Activated naive CD4-positive, alpha-beta T cell treated with anti-CD3 and anti-CD28 coated beads, Interleukin-2, amount 50 U/mL, for 72 hours (primary cell): ENCODE measurements at regions not wholly inside any gene's neighbourhood (a gene's known extent, or its start where the extent isn't known, plus 50 kb on each side); places are given as distances from the start of the nearest gene placed in this dataset.

Experiments used
- ATAC-seq, 2 donors: fragments of 150-1000 bp; cut with Tn5 transposase; 2 replicates each; pipeline ENCODE4 v1.10.0; 2021; ENCODE audit warnings: mild to moderate bottlenecking in 2 of 2, moderate library complexity in 2 of 2
- DNase-seq, 2 donors: peaks; one replicate each; pipeline ENCODE4 v3.0.0; 2021 to 2022; ENCODE audit warnings: low spot score in 2 of 2
- H3K27ac Mint-ChIP-seq, 2 donors: one replicate each; pipeline ENCODE4 v1.8.0; 2022; ENCODE audit warnings: mild to moderate bottlenecking in 2 of 2, mixed read lengths in 2 of 2
- H3K36me3 Mint-ChIP-seq, 2 donors: one replicate each; pipeline ENCODE4 v1.8.0; 2022; ENCODE audit warnings: mixed read lengths in 2 of 2
- H3K9me3 Mint-ChIP-seq, 2 donors: one replicate each; pipeline ENCODE4 v1.8.0; 2022; ENCODE audit warnings: mixed read lengths in 2 of 2

DNA sequence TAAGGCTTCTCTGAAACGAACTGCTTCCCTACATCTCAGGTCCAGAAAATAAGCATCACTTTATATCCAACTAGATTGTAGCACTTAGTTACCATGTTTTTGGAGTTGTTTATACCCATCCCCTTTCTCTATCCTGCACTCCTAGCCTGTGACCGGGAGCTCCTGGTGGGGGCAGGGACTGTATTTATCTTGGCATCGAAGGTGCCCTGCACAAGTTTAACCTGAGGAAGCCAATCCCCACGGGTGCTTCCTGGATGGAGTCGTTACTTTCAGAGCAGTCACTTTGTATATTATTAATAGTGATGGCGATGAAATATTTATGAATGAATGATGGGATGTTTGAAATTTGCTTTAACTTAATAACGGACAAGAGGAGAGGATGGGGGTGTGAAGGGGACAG is 73.9 kb downstream of the KLHDC7A start:
- Mint-ChIP-seq H3K27ac (peak overlapping the region in 1 of 2 donors; percentile 33), H3K9me3 (no peaks in the 10 kb centered on the region), H3K36me3 (no peaks in the 10 kb centered on the region)
- DNase-seq (no peak), ATAC-seq (no peak)

DNA sequence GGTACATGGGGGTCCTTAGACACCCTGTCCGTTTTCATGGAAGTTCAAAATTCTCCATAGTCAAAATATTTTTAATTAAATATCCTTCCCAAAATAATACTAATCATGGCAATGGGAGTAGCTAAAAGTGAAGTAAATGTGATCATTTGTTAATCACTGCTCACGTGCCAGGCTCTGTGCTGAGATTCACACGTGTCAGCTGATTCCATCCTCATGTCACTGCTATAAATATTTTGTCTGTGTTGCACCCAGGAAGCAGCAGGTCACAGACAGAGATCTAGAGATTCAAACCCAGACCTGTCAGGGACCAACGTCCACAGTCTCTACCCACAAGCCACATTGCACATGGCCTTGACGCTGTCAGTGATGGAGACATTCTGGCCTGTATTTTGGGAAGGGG is 74.3 kb downstream of the KLHDC7A start:
- Mint-ChIP-seq H3K36me3 (no peaks in the 10 kb centered on the region), H3K9me3 (no peaks in the 10 kb centered on the region), H3K27ac (no peak overlapping the region)
- no peak for ATAC-seq
- no peak for DNase-seq

DNA sequence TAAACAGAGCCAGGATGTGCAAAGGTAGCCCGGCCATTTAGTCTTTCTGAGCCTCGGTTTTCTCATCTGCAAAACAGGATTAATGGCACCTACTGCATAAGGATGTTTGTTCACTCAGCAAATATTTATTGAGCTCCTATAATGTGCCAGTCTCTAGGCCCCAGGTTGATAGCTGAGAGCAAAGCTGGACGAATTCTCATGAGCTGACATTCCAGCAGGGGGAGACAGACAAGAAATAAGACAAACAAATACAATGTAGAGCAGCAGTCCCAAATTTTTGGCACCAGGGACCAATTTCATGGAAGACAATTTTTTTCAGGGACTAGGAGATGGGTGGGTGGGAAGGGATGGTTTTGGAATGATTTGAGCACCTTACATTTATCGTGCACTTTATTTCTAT is 74.3 kb upstream of the PAX7 start:
- no peak for DNase-seq
- no peak for ATAC-seq
- Mint-ChIP-seq H3K27ac (no peak overlapping the region), H3K9me3 (no peaks in the 10 kb centered on the region), H3K36me3 (no peaks in the 10 kb centered on the region)

DNA sequence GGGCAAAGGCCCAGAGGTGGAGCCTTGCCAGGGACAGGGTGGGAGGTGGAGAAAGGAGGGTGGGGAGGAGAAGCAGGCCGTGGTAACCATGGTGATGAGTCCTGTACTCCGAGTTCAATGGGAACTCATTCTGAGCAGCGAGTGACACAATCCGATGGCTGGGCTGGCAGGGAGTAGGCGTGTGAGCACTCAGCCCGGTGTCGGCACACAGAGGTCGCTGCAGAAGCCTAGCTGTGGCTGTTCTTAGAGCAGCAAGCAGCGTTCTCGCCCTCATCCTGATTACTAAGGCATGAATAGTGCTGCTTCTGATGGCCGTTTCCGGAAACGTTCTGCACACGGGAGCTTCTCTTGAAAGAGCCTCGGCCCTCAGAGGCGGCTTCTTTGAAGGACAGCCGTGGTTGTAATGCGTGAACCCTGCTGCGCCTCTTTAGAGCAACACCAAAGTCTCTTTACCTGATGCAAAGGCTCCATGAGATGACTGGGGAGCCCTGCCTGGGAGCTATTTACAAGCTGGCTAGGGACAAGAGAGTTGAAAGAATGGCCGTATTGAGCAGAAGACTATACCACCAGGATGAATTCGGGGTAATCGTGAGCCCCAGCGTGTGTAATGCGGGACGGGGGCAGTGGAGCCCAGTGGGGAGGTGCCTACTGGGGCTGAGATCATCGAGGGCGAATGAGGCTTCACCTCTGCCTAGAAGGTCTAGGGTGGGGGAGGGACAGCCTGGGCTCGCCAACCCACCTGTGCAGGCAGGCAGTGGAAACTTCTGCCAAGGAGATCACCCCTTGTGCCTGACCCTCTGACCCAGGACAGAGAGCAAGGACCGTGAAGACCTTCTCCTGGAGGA is 72.8 kb upstream of the PAX7 start:
- H3K36me3 Mint-ChIP-seq: no peaks in the 10 kb centered on the region
- ATAC-seq (peak; percentile 58 to 92), DNase-seq (peak in 1 of 2 donors; percentile 38)
- no peaks in the 10 kb centered on the region for H3K9me3 Mint-ChIP-seq
- H3K27ac Mint-ChIP-seq: no peak overlapping the region

DNA sequence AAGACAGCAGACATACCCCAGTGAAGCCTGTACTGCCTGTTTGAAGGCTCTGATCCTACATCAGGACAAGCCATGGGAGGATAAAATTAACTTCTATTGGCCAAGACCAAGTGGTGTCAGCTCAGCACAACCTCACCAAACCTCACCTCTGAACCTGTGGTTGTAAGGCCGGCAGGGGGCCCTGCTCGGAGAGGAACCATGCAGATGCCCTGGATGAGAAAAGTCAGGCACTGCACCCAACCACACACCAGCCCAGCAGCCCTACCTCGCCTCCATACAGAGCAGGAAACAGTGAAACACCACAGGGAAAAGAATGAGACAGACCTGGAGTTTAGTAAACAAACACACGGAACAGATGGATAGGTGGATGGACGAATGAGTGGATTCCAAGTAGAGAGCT is 70.0 kb upstream of the PAX7 start:
- ATAC-seq: no peak
- no peaks in the 10 kb centered on the region for H3K9me3 Mint-ChIP-seq
- no peak overlapping the region for H3K27ac Mint-ChIP-seq
- no peak for DNase-seq
- H3K36me3 Mint-ChIP-seq: no peaks in the 10 kb centered on the region

DNA sequence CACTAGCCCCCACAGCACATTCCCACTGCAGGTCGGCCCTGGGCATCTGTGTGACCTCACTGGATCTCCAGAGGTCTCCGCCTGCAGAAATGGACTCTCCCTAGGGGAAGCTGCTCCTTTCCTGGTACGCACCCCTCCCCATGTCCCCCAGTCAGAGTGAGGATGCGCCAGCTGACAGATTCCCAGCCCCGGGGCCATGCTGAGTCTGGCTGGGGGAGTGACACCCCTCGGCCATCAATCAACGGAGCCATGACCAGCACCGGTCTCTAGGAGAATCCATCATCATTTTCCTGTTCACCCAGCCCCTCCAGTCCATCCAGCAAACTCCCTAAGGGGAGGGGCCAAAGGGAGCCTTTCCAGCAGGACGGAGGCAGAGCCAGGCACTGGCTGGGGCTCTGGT is 68.7 kb upstream of the PAX7 start:
- Mint-ChIP-seq H3K9me3 (no peaks in the 10 kb centered on the region), H3K27ac (no peak overlapping the region), H3K36me3 (no peaks in the 10 kb centered on the region)
- ATAC-seq: no peak
- no peak for DNase-seq

DNA sequence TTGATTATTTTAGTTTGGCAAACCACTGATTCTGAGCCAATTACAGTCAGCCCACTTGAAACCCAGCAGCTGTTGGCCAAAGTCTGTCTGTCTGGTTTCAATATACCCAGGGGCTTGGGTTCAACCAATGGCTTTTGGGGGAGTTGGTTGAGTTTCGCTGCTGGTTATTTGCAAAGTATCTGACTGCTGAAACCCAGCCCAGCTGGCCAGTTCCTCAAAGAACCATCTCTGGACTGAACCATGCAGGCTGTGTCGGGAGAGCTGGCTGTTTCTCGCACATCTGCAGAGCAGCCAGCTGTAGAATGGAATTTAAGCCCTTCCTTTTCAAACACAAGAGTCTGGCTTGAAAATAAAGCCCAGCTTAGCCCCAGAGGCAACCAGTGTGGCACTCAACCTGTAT is 66.0 kb upstream of the PAX7 start:
- Mint-ChIP-seq H3K36me3 (no peaks in the 10 kb centered on the region), H3K9me3 (peaks cover 0 to 9% of the 10 kb centered on the region in 2 donors), H3K27ac (no peak overlapping the region)
- DNase-seq (no peak), ATAC-seq (no peak)

DNA sequence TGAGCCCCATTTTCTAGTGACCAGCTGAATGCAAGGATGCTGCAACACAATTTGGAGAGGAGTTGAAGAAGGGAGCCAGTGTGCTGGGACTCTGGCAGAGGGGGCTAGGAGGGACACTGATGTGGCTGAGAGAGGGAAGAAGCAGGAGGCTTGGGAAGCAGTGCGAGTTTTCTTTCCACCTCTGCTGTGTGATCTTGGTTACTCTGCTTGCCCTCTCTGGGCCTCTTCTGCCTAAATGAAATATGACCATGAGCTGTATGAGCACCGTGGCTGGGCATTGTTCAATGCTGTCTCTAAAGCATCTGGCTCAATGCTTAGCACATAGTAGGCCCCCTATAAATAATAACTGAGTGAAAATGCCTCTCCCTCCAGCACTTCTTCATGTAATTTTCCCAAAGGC is 65.3 kb upstream of the PAX7 start:
- DNase-seq (no peak), ATAC-seq (no peak)
- Mint-ChIP-seq H3K36me3 (no peaks in the 10 kb centered on the region), H3K9me3 (peaks cover 0 to 9% of the 10 kb centered on the region in 2 donors), H3K27ac (no peak overlapping the region)

DNA sequence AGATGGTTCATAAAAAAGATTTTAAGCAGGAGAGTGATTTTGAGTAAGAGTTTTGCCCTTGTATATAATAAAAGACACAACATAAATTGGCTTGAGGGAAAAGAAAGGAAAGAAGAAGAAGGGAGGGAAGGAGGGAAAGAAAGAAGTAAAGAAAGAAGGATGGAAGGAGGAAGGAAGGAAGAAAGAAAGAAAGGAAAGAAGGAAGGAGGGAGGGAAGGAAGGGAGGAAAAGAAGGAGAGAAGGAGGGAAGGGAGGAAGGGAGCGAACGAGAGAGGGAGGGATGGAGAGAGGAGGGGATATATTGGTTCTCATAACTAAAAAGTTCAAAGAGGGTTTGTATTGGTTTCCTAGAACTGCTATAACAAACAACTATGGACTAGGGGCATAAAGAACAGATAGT is 62.2 kb upstream of the PAX7 start:
- ATAC-seq (no peak), DNase-seq (no peak)
- Mint-ChIP-seq H3K27ac (no peak overlapping the region), H3K36me3 (no peaks in the 10 kb centered on the region), H3K9me3 (peaks cover 0 to 9% of the 10 kb centered on the region in 2 donors)

DNA sequence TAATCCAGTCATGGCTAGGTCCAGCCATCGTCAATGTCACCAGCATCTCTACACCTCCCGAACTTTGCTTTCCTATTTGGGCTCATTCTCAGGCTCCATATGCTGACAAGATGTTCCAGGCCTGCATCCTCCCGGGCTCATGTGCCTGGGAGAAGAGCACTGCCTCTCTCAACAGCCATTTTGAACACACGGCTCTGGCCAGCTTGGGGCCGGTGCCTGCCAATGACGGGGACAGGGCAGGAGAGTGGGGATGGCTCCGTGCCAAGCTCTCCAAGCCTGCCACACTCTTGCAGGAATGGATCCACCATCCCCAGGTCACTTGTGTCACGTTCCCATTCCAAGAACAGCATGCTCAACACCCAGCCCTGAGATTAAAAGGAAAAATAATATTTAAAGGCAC is 61.4 kb upstream of the PAX7 start:
- H3K9me3 Mint-ChIP-seq: peaks cover 0 to 9% of the 10 kb centered on the region in 2 donors
- no peak overlapping the region for H3K27ac Mint-ChIP-seq
- no peaks in the 10 kb centered on the region for H3K36me3 Mint-ChIP-seq
- no peak for ATAC-seq
- DNase-seq: no peak

DNA sequence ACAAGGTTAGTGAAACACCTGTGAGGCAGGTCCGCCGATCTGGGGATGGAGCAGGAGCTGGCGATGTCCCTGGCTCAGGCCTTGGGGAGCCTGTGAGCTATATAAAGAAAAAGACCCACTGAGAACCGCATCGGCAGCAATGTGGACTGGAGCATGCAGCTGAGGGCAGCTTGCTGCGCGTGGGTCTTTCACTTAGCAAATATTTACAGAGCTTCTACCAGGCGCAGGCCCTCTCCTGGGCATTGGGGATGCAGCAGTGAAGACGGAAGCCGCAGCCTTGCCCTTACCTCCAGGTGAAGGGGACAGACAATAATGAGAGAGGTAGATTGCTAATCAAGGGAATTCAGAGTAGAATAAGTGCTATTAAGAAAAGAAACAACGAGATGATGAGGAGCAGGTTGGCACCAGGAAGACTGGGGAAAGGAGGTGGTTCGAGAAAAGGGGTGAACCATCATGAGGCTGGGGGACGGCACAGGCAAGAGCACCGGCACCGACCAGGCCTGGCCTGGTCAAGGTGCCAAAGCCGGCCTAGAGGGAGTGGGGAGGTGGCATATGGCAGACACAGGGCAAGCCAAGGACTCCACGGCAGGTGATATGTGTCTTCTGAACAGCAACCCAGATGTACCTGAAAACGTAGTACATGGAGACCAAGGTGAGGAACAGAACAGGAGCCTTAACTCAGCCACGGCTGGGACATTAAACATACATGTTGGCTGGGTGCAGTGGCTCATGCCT is 60.7 kb upstream of the PAX7 start:
- Mint-ChIP-seq H3K27ac (no peak overlapping the region), H3K9me3 (peaks cover 0 to 9% of the 10 kb centered on the region in 2 donors), H3K36me3 (no peaks in the 10 kb centered on the region)
- DNase-seq (no peak), ATAC-seq (no peak)

DNA sequence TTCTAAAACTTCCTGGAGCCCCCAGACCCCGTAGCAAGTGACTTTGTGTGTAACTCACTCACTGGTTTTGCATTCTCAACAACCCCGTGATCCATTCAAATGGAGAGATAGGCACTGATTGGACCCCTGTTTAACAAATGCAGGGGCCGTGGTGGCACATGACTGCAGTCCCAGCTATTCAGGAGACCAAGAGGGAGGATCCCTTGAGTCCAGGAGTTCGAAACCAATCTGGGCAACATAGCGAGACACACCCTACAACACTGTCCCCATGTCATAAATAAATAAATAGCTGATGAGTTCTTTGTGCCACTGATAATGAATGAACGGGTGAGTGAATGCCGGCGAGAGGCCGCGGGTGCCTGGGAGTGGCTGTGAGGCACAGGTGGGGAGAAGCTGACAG is 59.4 kb upstream of the PAX7 start:
- ATAC-seq (no peak), DNase-seq (no peak)
- peaks cover 0 to 9% of the 10 kb centered on the region in 2 donors for H3K9me3 Mint-ChIP-seq
- no peak overlapping the region for H3K27ac Mint-ChIP-seq
- no peaks in the 10 kb centered on the region for H3K36me3 Mint-ChIP-seq

DNA sequence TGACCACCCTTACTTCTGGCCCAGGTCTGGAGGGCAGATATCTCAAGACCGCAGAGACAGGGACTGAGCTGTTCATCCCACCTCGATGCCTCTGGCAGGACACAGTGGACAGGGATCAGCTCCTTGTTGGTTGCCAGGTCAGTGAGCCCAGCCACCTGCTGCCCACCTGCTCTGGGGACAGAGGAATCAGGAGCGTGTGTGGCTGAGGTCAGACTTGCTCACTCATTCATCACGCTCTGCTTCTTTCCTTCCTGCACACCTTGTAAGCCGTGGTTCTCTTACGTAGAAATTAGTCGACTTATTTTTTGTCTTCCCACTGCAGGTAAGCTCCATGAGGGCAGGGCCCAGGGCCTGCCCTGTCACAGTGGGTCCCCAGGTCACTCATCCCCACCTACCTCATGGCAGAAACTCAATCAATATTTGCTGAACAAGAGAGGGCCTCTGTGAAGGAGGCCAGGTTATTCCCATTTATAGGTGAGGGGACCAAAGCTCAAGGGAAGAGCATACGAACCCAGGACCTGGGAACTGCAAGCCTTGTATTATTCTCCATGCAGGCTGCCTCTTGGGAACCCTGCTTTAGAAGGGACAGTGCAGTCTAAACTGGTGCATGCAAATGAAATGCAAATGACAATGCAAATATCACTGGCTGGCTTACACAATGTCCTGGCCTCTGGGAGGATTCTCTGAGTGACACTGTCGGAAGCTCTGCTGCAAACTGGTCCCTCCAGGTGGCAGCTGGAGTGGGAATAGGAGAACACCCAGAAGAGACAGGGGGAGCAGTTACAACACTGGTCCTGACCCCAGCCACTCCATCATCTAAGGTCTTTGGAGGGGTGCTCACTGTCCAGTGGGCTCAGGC is 58.4 kb upstream of the PAX7 start:
- H3K27ac Mint-ChIP-seq: no peak overlapping the region
- no peaks in the 10 kb centered on the region for H3K36me3 Mint-ChIP-seq
- peaks cover 0 to 9% of the 10 kb centered on the region in 2 donors for H3K9me3 Mint-ChIP-seq
- ATAC-seq: no peak
- DNase-seq: no peak

DNA sequence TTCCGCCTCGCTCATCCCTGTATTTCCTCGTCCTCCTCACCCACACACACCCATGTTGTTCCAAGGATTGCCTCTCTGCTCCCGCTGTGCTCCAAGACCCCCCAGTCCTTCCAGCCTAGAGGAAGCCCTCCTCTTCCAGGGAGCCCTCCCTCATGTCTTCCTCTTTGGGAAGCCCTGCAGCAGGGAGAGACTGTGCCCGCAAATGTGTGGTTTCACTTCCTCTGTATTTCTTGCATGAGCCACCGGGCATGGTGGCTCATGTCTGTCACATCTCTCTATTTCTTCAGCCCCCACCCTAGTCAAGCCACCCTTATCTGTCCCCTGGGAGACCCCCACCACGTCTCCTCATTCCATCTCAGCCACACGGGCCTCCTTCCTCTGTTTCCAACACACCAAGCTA is 57.5 kb upstream of the PAX7 start:
- DNase-seq: no peak
- ATAC-seq: no peak
- H3K9me3 Mint-ChIP-seq: peaks cover 0 to 4% of the 10 kb centered on the region in 2 donors
- peak overlapping the region in 1 of 2 donors; percentile 5 for H3K27ac Mint-ChIP-seq
- H3K36me3 Mint-ChIP-seq: no peaks in the 10 kb centered on the region

DNA sequence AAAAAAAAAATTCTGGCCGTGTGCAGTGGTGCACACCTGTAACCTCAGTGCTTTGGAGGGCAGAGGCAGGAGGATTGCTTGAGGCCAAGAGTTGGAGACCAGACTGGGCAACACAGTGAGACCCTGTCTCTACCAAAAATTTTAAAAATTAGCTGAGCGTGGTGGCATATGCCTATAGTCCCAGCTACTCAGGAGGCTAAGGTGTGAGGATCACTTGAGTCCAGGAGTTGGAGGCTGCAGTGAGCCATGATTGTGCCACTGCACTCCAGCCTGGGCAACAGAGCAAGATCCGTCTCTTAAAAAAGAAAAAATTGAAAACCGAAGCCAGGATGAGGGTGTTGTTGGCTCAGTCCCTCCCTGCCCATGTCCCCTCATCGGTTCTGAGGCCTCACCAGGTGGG is 55.9 kb upstream of the PAX7 start:
- no peak for ATAC-seq
- Mint-ChIP-seq H3K36me3 (no peaks in the 10 kb centered on the region), H3K9me3 (no peaks in the 10 kb centered on the region), H3K27ac (no peak overlapping the region)
- no peak for DNase-seq

DNA sequence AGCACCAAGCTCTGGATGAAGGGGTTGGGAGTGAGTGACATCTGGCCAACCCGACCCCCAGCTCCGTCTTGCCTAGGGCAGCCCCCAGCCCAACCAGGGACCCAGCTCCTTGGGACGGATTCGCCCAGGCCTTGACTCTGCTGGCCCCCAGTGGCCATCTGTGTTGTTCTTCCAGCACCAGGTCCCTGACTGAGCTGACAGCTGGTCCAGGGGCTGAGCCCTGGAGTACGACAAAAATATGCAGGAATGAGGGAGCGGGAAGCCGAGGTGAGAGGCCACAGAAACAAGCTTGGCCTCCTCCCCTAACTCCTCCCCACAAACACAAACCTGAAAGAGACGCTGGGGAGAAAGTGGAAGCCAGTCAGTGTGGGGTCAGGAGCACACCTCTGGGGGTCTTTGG is 55.0 kb upstream of the PAX7 start:
- ATAC-seq: peak in 1 of 2 donors; percentile 34
- no peak for DNase-seq
- H3K27ac Mint-ChIP-seq: no peak overlapping the region
- no peaks in the 10 kb centered on the region for H3K36me3 Mint-ChIP-seq
- H3K9me3 Mint-ChIP-seq: no peaks in the 10 kb centered on the region

DNA sequence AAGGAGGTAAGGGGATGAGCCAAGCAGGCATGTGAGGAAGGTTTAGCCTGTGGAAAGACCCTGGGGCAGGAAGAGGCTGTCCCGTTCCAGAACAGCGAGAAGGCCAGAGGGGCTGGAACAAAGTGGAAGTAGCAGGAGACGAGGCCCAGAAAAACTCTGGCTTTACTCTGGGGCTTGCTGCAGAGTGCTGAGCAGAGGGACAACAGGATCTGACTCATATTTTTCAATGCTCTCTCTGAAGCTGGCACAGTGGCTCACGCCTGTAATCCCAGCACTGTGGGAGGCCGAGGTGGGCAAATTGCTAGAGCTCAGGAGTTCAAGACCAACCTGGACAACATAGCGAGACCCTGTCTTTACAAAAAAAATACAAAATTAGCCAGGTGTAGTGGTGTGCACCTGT is 52.4 kb upstream of the PAX7 start:
- H3K9me3 Mint-ChIP-seq: no peaks in the 10 kb centered on the region
- ATAC-seq (no peak), DNase-seq (no peak)
- no peak overlapping the region for H3K27ac Mint-ChIP-seq
- H3K36me3 Mint-ChIP-seq: no peaks in the 10 kb centered on the region
